ENCODE measurements at regions not wholly inside any gene's neighbourhood (a gene's known extent, or its start where the extent isn't known, plus 50 kb on each side); places are given as distances from the start of the nearest gene placed in this dataset.

DNA sequence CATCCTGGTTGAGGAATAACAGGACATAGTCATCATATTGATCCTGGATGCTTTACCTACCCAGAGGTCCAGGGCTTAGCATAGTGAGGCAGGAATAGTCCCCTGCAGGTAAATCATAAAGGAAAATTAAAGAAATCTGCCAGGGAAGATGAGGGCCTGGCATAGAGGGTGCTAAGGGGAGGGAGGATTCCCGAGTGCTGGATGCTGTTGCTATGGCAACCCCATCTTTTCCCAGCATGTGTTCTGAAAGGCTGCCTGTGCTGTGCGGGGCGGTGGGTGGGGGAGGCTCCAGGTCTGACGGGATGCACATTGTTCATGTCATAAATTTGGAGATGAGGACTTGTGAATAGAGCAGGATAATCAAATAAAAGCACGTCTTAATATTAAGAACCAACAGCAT is 212.6 kb upstream of the PCSK2 start:
- DNase-seq (ENCODE audit: low read depth in 1 of 2, low spot score in 1 of 2): no peak

DNA sequence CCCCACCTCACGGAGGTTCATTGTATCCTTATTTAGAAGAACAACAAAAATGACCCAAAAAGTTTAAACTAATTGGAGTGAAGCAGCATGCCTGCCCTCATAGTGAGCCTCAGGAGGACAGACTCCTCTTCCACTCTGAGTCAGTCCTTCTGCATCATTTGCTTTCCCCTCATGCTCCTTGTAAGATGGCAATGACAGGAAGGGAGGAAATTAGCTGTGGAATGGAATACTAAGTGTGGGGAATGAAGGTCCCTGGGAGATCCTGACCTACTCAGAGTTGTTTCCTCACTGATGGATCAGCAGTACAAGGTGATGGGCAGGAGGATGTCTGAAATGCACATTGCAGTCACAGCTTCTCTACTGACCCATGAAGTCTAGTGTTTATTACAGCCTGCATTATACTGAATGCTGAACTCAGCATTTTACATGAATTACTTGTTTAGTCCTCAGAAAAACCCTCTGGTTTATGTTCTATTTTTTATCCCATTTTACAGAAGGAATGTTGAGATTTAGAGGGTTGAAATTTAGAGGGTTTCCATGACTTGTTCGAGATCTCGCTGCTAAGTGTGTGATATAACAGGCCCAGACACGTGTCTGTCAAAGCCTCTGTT is 212.0 kb upstream of the PCSK2 start:
- no peak for DNase-seq (ENCODE audit: low read depth in 1 of 2, low spot score in 1 of 2)

DNA sequence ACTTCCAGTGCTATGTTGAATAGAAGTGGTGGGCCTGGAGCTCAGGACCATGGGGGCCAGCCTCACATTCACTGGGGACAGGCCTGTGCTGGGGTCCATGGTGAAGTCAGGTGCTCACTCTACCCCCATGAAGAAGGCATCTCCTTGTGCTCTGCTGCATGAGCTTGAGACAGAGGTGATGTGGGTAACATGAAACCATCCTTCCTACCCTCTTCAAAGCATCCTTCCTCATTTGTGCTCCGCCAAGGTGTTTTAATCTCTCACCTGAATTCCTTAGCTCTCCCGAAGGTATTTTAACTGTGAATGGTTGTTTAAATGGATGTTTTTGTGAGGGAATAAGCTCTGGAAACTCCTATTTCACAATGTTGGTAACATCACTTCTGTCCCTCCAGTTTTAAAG is 209.6 kb upstream of the PCSK2 start:
- DNase-seq (ENCODE audit: low read depth in 1 of 2, low spot score in 1 of 2): no peak

DNA sequence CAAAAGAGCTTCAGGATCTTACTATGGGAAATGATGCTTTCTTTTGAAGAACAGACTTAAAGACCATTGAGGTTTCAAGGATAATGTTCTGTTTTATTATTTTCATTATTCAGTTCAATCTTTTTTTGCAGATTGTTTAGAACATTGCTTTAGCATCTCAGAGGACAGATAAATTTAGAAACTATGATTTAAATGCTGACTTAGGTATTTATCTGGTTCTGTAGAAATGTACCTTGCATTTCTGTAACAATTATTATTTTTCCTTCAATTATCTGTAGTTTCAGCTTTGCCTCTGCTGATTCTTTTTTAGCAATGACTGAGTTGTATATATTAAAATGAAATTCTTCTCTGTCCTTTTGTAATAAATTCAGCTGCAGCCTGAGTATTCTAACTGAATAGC is 205.4 kb upstream of the PCSK2 start:
- DNase-seq (ENCODE audit: low read depth in 1 of 2, low spot score in 1 of 2): no peak

DNA sequence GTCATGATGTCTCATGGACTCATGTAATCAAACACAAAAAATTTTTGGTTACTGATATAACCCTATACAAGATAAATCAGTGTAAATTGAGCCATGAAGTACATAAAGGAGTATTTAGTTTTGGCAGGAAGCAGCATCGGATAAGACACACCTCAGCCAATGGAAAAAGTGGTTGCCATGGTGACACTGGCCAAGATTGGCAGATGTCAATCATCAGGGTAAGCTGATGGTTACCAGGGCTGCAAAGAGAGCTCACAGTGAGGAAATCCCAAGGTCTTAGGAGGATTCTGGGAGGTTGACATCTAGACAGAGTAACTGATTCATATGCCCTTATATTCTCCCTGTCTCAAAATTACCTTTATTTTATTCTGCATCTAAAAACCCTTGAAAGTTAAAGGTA is 203.8 kb upstream of the PCSK2 start:
- no peak for DNase-seq (ENCODE audit: low read depth in 1 of 2, low spot score in 1 of 2)

DNA sequence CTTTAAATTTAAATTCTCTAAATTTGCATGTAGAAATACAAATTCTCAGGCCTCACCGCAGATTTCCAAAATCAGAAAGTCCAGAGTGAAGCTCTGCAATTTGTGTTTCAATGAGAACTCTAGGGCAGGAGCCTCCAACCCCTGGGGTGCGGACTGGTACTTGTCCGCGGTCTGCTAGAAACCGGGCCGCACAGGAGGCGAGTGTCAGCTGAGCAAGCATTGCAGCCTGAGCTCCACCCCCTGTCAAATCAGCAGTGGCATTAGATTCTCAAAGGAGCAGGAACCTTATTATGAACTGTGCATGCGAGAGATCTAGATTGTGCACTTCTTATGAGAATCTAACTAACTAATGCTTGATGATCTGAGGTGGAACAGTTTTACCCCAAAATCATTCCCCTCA is 203.0 kb upstream of the PCSK2 start:
- DNase-seq (ENCODE audit: low read depth in 1 of 2, low spot score in 1 of 2): no peak

DNA sequence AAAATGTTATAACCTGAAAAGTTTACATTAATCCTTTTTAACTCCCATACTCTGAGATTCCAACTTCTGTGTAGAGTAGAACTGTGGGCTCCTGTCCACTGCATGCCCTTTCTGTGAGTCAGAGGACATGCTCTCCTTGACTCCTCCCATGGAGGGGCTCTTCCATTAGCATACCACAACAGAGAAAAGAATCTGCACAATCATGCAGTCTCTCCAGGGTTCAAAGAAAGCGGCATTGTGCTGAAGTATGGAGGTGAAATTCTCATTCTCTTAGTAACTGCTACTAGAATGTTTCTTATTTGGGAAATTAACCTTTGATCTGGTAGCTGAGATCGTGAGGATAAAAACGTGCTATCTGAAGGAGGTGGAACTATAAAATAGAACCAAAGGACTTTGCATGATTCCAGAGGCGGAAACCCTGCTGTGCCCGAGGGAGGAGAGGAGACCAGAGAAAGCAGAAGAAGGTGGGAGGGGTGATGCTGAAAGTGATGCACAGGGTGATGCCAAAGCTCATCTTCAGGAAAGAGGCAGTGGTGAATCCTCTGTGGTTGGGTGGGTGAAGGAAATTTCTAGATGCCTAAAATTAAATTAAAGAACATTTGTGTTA is 202.2 kb upstream of the PCSK2 start:
- no peak for DNase-seq (ENCODE audit: low read depth in 1 of 2, low spot score in 1 of 2)

DNA sequence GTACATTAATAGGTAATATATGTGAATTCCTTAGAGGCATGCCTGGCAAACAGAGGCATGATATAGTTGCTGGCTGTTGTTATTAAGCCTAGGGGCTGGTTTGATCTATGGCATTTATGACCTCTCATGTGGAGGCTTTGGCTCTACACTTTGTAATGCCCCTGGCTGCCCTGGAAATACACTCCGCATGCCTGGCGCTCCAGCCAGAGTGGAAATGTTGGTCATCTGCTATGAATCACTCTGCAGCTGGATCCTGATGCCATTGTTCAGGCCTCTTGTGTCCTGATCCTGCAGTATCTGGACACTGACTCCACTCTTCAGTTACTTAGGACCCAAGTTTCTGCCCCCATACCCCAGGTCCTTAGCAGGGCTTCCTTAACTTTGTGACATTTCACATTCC is 200.5 kb upstream of the PCSK2 start:
- DNase-seq (ENCODE audit: low read depth in 1 of 2, low spot score in 1 of 2): no peak

DNA sequence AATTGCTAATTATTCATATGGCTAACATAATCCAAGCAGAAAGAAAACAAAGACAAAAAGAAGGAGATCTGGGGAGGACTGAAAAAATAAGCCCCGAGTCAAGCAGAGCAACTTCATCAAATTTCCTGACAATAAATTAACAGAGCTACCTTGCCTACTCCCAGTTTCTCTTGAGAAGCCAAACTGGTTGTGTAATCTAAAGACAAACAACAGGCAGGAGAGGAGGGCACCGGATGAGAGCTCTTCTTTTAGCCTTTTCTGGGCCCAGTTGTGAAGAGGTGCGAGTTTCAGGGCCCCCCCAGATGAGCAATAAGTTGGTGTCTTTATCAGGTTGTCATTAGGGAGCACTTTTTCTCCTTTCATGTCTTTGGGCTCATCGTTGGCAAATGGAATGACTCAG is 197.1 kb upstream of the PCSK2 start:
- no peak for DNase-seq (ENCODE audit: low read depth in 1 of 2, low spot score in 1 of 2)

DNA sequence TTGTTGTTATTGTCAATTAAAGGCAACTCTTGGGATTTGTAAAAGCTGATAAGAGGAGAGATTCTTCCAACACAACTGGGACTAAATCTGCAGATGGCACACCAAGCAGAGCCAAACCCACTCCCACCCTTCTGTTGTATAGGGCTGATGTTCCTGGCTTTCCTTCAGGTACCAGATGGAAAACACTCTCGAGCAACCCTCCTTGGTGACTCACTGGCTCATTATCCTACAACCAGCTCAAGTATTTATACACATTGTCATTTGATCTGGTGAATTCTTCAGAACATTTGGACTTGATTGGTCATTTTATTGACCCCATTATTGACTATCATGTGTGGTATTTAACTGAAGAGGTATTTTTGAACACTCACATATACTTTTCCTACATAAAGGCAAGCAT is 190.3 kb upstream of the PCSK2 start:
- DNase-seq (ENCODE audit: low read depth in 1 of 2, low spot score in 1 of 2): no peak

DNA sequence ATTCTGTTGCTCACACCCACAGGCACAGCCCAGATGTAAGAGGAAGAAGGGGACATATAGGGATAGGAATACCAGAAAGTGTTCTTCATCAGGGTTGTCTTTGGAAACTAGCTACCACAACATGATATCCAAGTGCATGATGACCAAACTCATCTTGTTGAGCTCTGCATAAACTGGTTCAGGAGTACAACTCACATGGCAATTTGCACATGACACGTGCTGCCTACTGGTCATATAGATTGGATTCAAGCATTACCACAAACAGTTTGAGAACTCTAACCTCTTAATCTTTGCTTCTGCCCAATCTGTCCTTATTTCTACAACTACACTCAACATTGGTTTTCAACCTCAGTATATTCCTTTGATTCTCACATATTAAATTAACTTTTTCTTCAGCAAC is 184.7 kb upstream of the PCSK2 start:
- no peak for DNase-seq (ENCODE audit: low read depth in 1 of 2, low spot score in 1 of 2)

DNA sequence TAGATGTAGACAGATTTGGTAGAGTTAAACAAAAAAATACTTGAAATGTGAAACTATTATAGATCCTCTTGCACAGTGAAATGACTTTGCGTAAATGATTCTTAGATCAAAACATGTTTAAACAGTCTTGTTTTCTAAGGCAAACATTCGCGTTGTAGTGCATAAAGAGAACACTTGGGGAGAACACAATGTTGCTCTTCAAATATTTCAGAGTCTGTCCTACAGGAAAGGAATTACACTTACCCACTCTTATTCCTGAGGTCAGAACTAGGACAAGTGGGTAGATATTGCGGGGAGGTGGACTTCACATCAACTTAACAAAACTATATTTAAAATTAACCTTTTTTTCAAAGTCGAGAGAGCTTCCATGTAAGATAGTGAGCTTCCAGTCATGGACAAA is 183.5 kb upstream of the PCSK2 start:
- DNase-seq (ENCODE audit: low read depth in 1 of 2, low spot score in 1 of 2): no peak

DNA sequence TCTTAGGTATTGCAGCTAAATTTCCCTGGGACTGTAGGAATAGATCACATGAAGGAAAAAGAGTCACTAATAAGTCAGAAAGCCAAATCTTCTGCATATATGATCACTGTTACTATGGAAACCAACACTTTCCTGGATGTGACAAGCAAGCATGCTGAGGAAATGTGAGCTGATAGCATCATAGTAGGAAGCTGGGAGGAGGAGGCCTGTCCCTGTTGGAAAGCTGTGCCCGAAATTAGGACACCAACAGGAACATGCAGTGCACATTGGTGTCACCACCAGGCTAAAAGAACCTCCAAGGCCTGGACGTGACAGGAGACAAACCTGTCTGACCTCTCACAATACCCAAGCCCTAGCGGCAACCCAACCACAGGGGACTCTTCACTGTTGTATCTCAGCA is 181.9 kb upstream of the PCSK2 start:
- DNase-seq (ENCODE audit: low read depth in 1 of 2, low spot score in 1 of 2): no peak

DNA sequence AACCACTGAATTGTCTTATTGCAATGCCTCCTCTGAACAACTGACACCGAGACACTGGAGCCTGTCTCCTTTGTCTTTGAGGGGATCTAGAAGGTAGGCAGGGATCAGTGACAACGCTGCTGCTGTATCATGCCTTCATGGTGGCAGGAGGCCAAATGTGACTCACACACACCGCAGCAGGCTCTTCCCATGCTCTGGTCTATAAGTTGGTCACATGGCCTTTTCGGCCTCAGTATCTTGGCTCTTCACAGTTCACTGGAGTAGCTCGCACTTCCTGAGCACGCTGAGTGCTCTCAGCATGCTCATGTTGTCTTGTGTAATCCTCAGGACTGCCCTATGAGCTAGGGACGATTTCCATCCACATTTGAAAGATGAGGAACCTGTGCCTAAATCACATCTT is 167.4 kb upstream of the PCSK2 start:
- DNase-seq (ENCODE audit: low read depth in 1 of 2, low spot score in 1 of 2): no peak

DNA sequence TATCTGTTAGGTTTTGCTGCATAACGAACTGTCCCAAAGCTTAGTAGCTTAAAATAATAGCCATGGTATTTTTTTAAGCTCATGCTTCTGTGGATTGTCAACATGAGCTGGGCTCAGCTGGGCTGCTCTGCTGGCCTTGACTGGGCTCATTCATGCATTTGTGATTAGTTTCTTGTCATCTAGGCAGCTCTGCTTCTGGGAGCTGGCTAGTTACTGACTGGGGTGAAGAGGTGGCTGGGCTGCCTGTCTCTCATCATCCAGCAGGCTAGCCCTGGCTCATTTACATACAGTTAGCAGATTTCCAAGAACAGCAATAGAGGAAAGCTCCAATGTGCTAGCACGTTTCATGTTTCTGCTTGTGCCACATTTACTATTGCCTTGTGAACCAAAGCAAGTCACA is 165.1 kb upstream of the PCSK2 start:
- DNase-seq (ENCODE audit: low read depth in 1 of 2, low spot score in 1 of 2): no peak

DNA sequence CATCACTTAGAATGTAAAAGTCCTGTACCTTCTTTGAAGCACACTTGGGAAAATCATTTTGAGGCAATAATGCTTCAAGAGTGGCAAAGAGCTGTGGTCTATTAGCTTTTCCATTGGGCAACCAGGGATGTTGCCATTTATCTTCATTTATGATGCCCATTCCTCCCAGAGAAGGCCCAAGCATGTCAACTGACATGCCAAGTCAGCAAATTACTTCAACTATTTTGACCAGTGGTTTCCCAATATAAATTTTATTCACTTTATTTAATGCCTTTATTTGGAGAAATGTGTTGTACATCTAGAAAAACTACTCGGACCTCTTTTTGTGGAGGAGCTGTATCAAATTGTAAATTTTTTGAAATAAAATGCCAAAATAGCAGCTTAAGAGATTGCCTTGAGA is 164.1 kb upstream of the PCSK2 start:
- no peak for DNase-seq (ENCODE audit: low read depth in 1 of 2, low spot score in 1 of 2)

DNA sequence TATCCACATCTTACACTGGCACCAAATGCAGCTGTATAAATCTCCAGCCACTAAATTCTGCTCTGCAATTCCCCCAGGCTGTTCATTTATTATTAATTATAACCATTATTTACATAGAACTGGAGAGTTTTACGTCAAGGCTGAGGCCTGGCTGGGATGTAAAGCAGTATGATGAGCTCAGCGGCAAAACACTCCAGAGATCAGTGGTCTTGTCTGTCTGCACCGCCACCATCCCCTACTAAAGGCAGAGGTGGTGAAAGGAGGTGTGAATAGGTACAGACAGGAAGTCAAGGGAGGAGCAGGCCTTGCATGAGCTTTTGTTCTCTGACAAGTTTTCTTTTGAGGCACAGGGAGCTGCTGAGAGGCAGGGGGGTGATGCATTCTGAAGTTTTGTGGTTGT is 159.9 kb upstream of the PCSK2 start:
- DNase-seq (ENCODE audit: low read depth in 1 of 2, low spot score in 1 of 2): no peak

DNA sequence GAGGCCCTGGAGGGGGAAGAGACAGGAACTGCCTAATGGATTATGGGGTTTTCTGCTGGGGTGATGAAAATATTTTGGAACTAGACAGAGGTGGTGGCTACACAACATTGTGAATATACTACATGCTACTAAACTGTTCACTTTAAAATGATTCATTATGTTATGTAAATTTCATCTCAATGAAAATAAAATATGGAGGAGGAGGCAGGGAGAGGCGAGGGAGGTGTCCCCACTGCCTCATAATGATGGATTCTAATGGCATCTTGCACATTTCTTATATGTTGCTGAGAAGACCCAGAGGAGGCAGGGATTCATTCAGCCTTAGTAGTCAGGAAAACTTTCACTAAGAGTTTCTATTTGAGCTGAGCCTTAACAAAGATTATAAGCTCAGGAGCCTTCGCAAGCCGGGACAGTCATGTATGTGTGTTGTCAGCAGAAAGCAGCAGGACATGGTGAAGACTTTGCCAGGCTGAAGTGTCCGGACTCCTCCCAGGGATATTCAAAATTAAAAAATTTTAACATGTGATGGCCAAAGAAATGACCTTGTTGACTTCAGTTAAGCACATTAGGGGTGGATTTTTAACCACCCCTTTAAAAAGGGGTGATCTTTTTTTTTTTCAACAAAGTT is 158.6 kb upstream of the PCSK2 start:
- DNase-seq (ENCODE audit: low read depth in 1 of 2, low spot score in 1 of 2): no peak

DNA sequence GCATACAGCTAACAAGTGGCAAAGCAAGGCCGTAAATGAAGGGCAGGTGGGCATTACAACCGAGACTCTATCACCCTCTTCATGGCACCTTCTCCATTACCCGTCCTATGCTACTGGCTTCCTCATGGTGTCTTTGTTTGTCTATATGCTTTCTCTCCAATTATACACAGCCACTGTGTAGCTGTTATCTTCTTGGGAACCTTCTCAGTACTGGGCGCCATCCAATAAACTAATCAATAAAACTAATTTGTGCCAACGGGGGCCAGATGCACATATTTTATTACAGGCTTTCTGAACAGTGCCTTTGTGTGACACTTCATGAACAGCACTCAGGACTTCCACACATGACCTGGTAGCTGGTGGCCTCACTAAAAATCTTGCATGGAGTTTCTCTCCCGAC is 149.8 kb upstream of the PCSK2 start:
- no peak for DNase-seq (ENCODE audit: low read depth in 1 of 2, low spot score in 1 of 2)

DNA sequence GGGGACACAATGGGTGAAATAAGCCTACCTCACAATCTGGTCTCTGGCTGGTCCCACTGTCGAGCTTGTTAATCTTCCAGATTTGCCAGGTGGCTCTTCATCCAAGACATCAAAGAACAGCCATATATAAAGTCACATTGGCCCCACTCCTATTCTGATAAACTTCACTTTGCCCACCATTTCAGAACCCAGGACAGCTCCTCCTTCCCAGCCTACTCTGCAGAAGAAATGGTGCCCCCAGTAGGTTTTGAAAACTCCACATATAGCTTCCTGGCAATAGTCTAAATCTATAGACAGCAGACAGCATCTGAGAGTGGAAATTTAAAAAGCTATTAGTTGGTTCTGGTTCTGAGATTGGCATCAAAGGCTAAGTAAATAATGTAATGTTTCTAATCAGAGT is 143.1 kb upstream of the PCSK2 start:
- no peak for DNase-seq (ENCODE audit: low read depth in 1 of 2, low spot score in 1 of 2)

DNA sequence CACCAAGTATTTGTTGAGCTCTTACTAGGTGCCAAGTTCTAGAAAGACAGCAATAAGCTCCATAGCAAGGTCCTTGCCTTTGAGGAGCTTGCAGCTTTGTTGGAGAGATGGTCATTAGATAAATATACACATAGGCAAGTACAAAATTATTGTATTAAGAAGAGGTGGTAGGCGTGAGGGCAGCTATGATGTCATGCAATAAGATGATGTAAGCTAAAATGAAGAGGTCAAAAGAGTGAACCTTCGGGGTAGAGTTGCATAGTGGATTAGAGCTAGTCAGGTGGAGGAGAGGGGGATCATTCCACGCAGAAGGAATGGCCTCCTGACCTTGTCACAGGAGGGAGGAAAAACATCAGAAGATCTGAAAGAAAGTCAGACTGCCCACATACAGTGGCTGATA is 141.9 kb upstream of the PCSK2 start:
- DNase-seq (ENCODE audit: low read depth in 1 of 2, low spot score in 1 of 2): no peak

DNA sequence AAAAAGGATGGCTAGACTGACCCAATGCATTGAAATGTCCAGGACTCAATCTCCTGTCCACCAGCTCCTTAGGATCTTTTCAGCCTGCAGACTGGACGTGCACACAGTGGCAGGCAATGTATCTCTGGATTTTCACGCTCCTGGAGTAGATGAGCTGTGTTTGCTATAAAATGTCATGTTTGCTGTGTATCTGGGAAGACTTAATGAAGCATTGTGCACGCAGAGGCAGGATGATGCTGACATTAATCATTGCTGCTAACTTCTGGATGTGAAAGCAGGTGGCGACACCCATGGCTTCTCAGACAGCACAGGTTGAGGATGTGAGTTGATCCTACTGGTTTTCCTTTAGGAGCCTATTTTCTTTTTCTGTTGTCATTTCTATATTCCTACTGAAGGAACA is 133.1 kb upstream of the PCSK2 start:
- DNase-seq (ENCODE audit: low read depth in 1 of 2, low spot score in 1 of 2): no peak

DNA sequence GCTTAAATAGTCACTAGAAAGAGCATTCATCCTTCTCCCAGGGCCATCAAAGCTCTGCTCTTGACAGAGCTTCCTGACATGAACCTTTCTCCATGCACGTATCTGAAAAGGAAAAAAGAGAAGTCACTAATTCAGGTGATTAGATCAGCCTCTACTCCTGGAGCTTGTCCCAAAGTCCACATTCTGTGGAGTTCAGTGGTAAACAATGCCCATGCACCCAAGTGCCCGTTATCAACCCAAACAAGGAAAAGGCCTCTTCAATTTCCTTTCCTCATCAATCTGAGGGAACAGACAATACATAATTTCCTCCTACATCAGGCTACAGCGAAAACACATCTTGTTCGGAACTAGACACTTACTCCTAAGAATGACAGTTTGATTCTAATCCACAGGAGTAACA is 129.2 kb upstream of the PCSK2 start:
- DNase-seq (ENCODE audit: low read depth in 1 of 2, low spot score in 1 of 2): no peak
